GM23338 (cell line): ENCODE measurements at regions not wholly inside any gene's neighbourhood (a gene's known extent, or its start where the extent isn't known, plus 50 kb on each side); places are given as distances from the start of the nearest gene placed in this dataset.
A peak's percentile ranks its signal among the peaks of the same experiment; 100 is the strongest.

ENCODE experiments used
- ATAC-seq: fragments of 200-7000 bp; cut with Tn5 transposase; 3 replicates; pipeline ENCODE4 v1.9.1; 2020
- DNase-seq: peaks from one replicate; pipeline ENCODE4 v3.0.0-alpha.2; 2015; ENCODE audit warnings: low spot score
- H2AFZ ChIP-seq: fragments of 200-600 bp; sonication (generic); 2 replicates; pipeline ENCODE4 v1.8.0; 2016; ENCODE audit warnings: antibody characterized with exemption, mild to moderate bottlenecking, moderate library complexity
- H3F3A ChIP-seq: fragments of 200-600 bp; sonication (generic); replicated peaks from 2 replicates; pipeline ENCODE4 v1.8.0; 2017; ENCODE audit warnings: antibody characterized with exemption, mixed run types, low read depth
- H3K27ac ChIP-seq: fragments of 200-600 bp; sonication (generic); 2 replicates; pipeline ENCODE4 v1.6.1; 2016; ENCODE audit warnings: low read depth
- H3K27me3 ChIP-seq: fragments of 200-600 bp; sonication (generic); 2 replicates; pipeline ENCODE4 v1.8.0; 2016; ENCODE audit warnings: mild to moderate bottlenecking, mixed run types, moderate library complexity; ENCODE audit not compliant: insufficient read depth
- H3K36me3 ChIP-seq: fragments of 200-600 bp; sonication (generic); 2 replicates; pipeline ENCODE4 v1.8.0; 2016; ENCODE audit warnings: mild to moderate bottlenecking; ENCODE audit not compliant: insufficient read depth
- H3K4me1 ChIP-seq: fragments of 200-600 bp; sonication (generic); 2 replicates; pipeline ENCODE4 v1.8.0; 2016; ENCODE audit warnings: mild to moderate bottlenecking, moderate library complexity; ENCODE audit not compliant: insufficient read depth
- H3K4me2 ChIP-seq: fragments of 200-600 bp; sonication (generic); 2 replicates; pipeline ENCODE4 v1.7.1; 2017; ENCODE audit warnings: mixed run types
- H3K4me3 ChIP-seq: fragments of 200-600 bp; sonication (generic); 2 replicates; pipeline ENCODE4 v1.6.1; 2016; ENCODE audit warnings: mixed run types
- H3K79me2 ChIP-seq: fragments of 200-600 bp; sonication (generic); replicated peaks from 2 replicates; pipeline ENCODE4 v1.8.0; 2017; ENCODE audit warnings: mild to moderate bottlenecking; ENCODE audit not compliant: insufficient read depth
- H3K9me2 ChIP-seq: fragments of 200-600 bp; sonication (generic); 2 replicates; pipeline ENCODE4 v1.8.0; 2017; ENCODE audit not compliant: insufficient read depth
- H4K20me1 ChIP-seq: fragments of 200-600 bp; sonication (generic); replicated peaks from 2 replicates; pipeline ENCODE4 v1.8.0; 2017; ENCODE audit warnings: mild to moderate bottlenecking; ENCODE audit not compliant: insufficient read depth
- H3K27ac Mint-ChIP-seq: 2 replicates; pipeline ENCODE4 v1.8.0; 2020; ENCODE audit warnings: inconsistent platforms, mild to moderate bottlenecking, moderate library complexity, mixed read lengths
- H3K27me3 Mint-ChIP-seq: 3 replicates; pipeline ENCODE4 v1.8.0; 2022; ENCODE audit warnings: low read depth, mild to moderate bottlenecking, moderate library complexity, mixed read lengths, inconsistent platforms; ENCODE audit not compliant: insufficient read depth, poor library complexity
- H3K36me3 Mint-ChIP-seq: 3 replicates; pipeline ENCODE4 v1.8.0; 2021; ENCODE audit warnings: low read depth, mild to moderate bottlenecking, inconsistent platforms, moderate library complexity, mixed read lengths
- H3K4me1 Mint-ChIP-seq: 3 replicates; pipeline ENCODE4 v1.8.0; 2020; ENCODE audit warnings: mild to moderate bottlenecking, inconsistent platforms, mixed read lengths
- H3K4me3 Mint-ChIP-seq: 3 replicates; pipeline ENCODE4 v1.8.0; 2021; ENCODE audit warnings: moderate library complexity, mild to moderate bottlenecking, inconsistent platforms, mixed read lengths
- H3K9me3 Mint-ChIP-seq: 3 replicates; pipeline ENCODE4 v1.8.0; 2020; ENCODE audit warnings: moderate library complexity, mild to moderate bottlenecking, inconsistent platforms, mixed read lengths
- CREB1 ChIP-seq: fragments of 250-450 bp; sonication (Bioruptor Pico); IDR thresholded peaks from 2 replicates; pipeline ENCODE4 v1.5.0; 2020; ENCODE audit warnings: low read depth, mild to moderate bottlenecking, moderate library complexity
- EZH2 ChIP-seq: fragments of 200-600 bp; sonication (generic); IDR thresholded peaks from one replicate; pipeline ENCODE4 v1.8.0; 2017; ENCODE audit warnings: antibody characterized with exemption, mild to moderate bottlenecking, low read depth; ENCODE audit not compliant: unreplicated experiment
- EZH2phosphoT487 ChIP-seq: fragments of 200-600 bp; sonication (generic); IDR thresholded peaks from one replicate; pipeline ENCODE4 v1.8.1; 2018; ENCODE audit warnings: antibody characterized with exemption; ENCODE audit not compliant: unreplicated experiment
- NANOG ChIP-seq: IDR thresholded peaks from 2 replicates; pipeline ENCODE4 v1.6.1; 2016; ENCODE audit warnings: antibody characterized with exemption, borderline replicate concordance
- POLR2AphosphoS5 ChIP-seq: IDR thresholded peaks from 2 replicates; pipeline ENCODE4 v1.6.1; 2016; ENCODE audit warnings: antibody characterized with exemption, low read depth
- REST ChIP-seq: IDR thresholded peaks from one replicate; pipeline ENCODE4 v1.6.1; 2018; ENCODE audit warnings: antibody characterized with exemption; ENCODE audit not compliant: unreplicated experiment
- STAT1 ChIP-seq: IDR thresholded peaks from one replicate; pipeline ENCODE4 v1.6.1; 2016; ENCODE audit warnings: antibody characterized with exemption; ENCODE audit not compliant: unreplicated experiment
- ZNF114 ChIP-seq: fragments of 250-450 bp; sonication (Bioruptor Pico); IDR thresholded peaks from 2 replicates; pipeline ENCODE4 v1.5.0; 2020; ENCODE audit warnings: mild to moderate bottlenecking, moderate library complexity
- ZNF462 ChIP-seq: fragments of 250-450 bp; sonication (Bioruptor Pico); IDR thresholded peaks from 2 replicates; pipeline ENCODE4 v1.5.0; 2020; ENCODE audit warnings: mild to moderate bottlenecking, moderate library complexity
- TF ChIP-seq, protein P1 (sequence below), 2 experiments: fragments of 200-600 bp in 1 of 2; sonication (generic) in 1 of 2; conservative IDR thresholded peaks; 2 replicates each; pipeline versions ENCODE4 v1.5.1 to v1.6.1; 2016 to 2017; ENCODE audit warnings: antibody characterized with exemption in 2 of 2, low read depth in 2 of 2, mild to moderate bottlenecking in 2 of 2, moderate library complexity in 1 of 2

GRCh38 chr5:125429498-125429897, 683.1 kb upstream of the ZNF608 start (continued):
- no peak for TF ChIP-seq ZNF462
- no peak for TF ChIP-seq EZH2
- TF ChIP-seq EZH2phosphoT487 = no peak
- no peak for TF ChIP-seq REST

DNA sequence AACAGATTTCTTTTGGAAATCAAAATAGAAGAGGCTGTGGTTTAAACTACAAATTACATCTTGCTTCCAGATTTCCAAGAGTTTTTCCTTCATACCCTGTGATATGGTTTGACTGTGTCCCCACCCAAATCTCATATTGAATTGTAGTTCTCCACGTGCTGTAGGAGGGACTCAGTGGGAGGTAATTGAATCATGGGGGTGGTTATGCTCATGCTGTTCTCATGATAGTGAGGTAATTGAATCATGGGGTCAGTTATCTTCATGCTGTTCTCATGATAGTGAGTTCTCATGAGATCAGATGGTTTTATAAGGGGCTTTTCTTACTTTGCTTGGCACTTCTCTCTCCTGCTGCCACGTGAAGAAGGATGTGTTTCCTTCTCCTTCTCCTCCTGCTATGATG, 687.0 kb upstream of the ZNF608 start:
- Histone ChIP-seq H3K9me2 (peaks cover 18% of the 10 kb centered on the region), H3K4me3 (no peak overlapping the region), H3K4me1 (no peaks in the 10 kb centered on the region), H2AFZ (peak overlapping the region; percentile 33; the same call in 1 of the 2 replicates), H3K36me3 (no peaks in the 10 kb centered on the region), H3K79me2 (no peaks in the 10 kb centered on the region), H3K4me2 (no peak overlapping the region), H3F3A (no peaks in the 10 kb centered on the region), H4K20me1 (no peaks in the 10 kb centered on the region), H3K27ac (no peak overlapping the region), H3K27me3 (no peaks in the 10 kb centered on the region)
- H3K4me1 Mint-ChIP-seq = no peaks in the 10 kb centered on the region
- no peaks in the 10 kb centered on the region; the same call in 2 of the 3 replicates for H3K9me3 Mint-ChIP-seq
- no peak overlapping the region for H3K4me3 Mint-ChIP-seq
- no peaks in the 10 kb centered on the region for H3K36me3 Mint-ChIP-seq
- ATAC-seq (no peak), DNase-seq (no peak)
- no peak overlapping the region for H3K27ac Mint-ChIP-seq
- no peaks in the 10 kb centered on the region for H3K27me3 Mint-ChIP-seq
- TF ChIP-seq STAT1 (no peak), EZH2 (no peak), ZNF114 (no peak), CREB1 (CRISPR knock-in tag) (no peak), NANOG (no peak), POLR2AphosphoS5 (no peak)
- TF ChIP-seq, protein P1, sequence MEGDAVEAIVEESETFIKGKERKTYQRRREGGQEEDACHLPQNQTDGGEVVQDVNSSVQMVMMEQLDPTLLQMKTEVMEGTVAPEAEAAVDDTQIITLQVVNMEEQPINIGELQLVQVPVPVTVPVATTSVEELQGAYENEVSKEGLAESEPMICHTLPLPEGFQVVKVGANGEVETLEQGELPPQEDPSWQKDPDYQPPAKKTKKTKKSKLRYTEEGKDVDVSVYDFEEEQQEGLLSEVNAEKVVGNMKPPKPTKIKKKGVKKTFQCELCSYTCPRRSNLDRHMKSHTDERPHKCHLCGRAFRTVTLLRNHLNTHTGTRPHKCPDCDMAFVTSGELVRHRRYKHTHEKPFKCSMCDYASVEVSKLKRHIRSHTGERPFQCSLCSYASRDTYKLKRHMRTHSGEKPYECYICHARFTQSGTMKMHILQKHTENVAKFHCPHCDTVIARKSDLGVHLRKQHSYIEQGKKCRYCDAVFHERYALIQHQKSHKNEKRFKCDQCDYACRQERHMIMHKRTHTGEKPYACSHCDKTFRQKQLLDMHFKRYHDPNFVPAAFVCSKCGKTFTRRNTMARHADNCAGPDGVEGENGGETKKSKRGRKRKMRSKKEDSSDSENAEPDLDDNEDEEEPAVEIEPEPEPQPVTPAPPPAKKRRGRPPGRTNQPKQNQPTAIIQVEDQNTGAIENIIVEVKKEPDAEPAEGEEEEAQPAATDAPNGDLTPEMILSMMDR (conservative IDR thresholded peaks at IDR 0.05; ENCODE audit: low read depth in 2 of 2) = no peak
